Muscle of leg (tissue), 3 donors: ENCODE measurements at regions not wholly inside any gene's neighbourhood (a gene's known extent, or its start where the extent isn't known, plus 50 kb on each side); places are given as distances from the start of the nearest gene placed in this dataset.

Experiments used
- DNase-seq: peaks from one replicate; pipeline ENCODE4 v3.0.0; 2013
- H3K27ac ChIP-seq: one replicate; pipeline ENCODE4 v1.5.1; 2013; ENCODE audit warnings: mild to moderate bottlenecking, low read length, control low read depth
- H3K27me3 ChIP-seq: one replicate; pipeline ENCODE4 v1.6.1; 2013; ENCODE audit warnings: low read length; ENCODE audit not compliant: control insufficient read depth, insufficient read depth
- H3K36me3 ChIP-seq: one replicate; pipeline ENCODE4 v1.6.1; 2013; ENCODE audit warnings: low read length; ENCODE audit not compliant: control insufficient read depth, insufficient read depth
- H3K4me1 ChIP-seq: one replicate; pipeline ENCODE4 v1.6.1; 2013; ENCODE audit warnings: low read length; ENCODE audit not compliant: control insufficient read depth, insufficient read depth
- H3K4me3 ChIP-seq: one replicate; pipeline ENCODE4 v1.5.1; 2013; ENCODE audit warnings: low read length, control low read depth
- H3K9me3 ChIP-seq: replicated peaks from 2 replicates; pipeline ENCODE4 v1.6.1; 2013; ENCODE audit warnings: low read depth, low read length; ENCODE audit not compliant: control insufficient read depth
- WGBS: methylation state at CpG from one replicate; pipeline ENCODE4 v1.1.5; 2013; ENCODE audit warnings: missing lambda C conversion rate; ENCODE audit not compliant: insufficient coverage; 5-methylcytosine and 5-hydroxymethylcytosine counted together

GRCh38 chr1:219120624-219121544, 52.8 kb upstream of the LYPLAL1 start:
- Histone ChIP-seq H3K27me3 (no peaks in the 10 kb centered on the region), H3K9me3 (no peaks in the 10 kb centered on the region), H3K27ac (peak overlapping the region; percentile 44), H3K4me1 (peaks cover 8% of the 10 kb centered on the region), H3K36me3 (no peaks in the 10 kb centered on the region), H3K4me3 (no peak overlapping the region)
- peak; percentile 99 for DNase-seq
- WGBS: 21% methylated on average over 2 of the region's 6 CpGs

- peak; percentile 84 for DNase-seq
- no CpG with 5 or more reads among the region's 2 CpGs for WGBS
- Histone ChIP-seq H3K9me3 (no peaks in the 10 kb centered on the region), H3K27ac (peak overlapping the region; percentile 80), H3K4me1 (peaks cover 10% of the 10 kb centered on the region), H3K4me3 (no peak overlapping the region), H3K36me3 (no peaks in the 10 kb centered on the region), H3K27me3 (no peaks in the 10 kb centered on the region)
Measured at GRCh38 chr1:219121679-219122078, 52.0 kb upstream of the LYPLAL1 start.

- Histone ChIP-seq H3K4me3 (no peak overlapping the region), H3K27ac (peak overlapping the region; percentile 16), H3K4me1 (peaks cover 10% of the 10 kb centered on the region), H3K9me3 (no peaks in the 10 kb centered on the region), H3K27me3 (no peaks in the 10 kb centered on the region), H3K36me3 (no peaks in the 10 kb centered on the region)
- DNase-seq: peak; percentile 84
- WGBS: no CpG with 5 or more reads among the region's 4 CpGs
Measured at GRCh38 chr1:219123036-219123435, 50.6 kb upstream of the LYPLAL1 start.
